Activated CD4-positive, alpha-beta memory T cell treated with anti-CD3 and anti-CD28 coated beads, Interleukin-2, amount 10 ng/mL, durations not matched to agents 7 days and 5 days (primary cell): ENCODE measurements at regions not wholly inside any gene's neighbourhood (a gene's known extent, or its start where the extent isn't known, plus 50 kb on each side); places are given as distances from the start of the nearest gene placed in this dataset.
A peak's percentile ranks its signal among the peaks of the same experiment; 100 is the strongest.
"Not testable (repeated sequence)": the region's sequence is repeated elsewhere in the genome, so short reads cannot be mapped to it uniquely, and the experiment has no call there.

Experiments used
- CTCF ChIA-PET: fragments of 350-600 bp; sonication (Branson Sonifier 250); formaldehyde crosslinking; loops from one replicate; lab custom pipeline; 2021; ENCODE audit warnings: antibody characterized with exemption, inconsistent platforms; lab: Charles Lee
- POLR2A ChIA-PET: fragments of 350-600 bp; sonication (Branson Sonifier 250); formaldehyde crosslinking; loops from one replicate; lab custom pipeline; 2021; ENCODE audit warnings: antibody characterized with exemption; lab: Charles Lee
- DNase-seq: peaks from one replicate; pipeline ENCODE4 v3.0.0-alpha.2; 2020
- H3K27ac Mint-ChIP-seq: one replicate; pipeline ENCODE4 v1.8.0; 2021; ENCODE audit warnings: mild to moderate bottlenecking, mixed read lengths
- H3K27me3 Mint-ChIP-seq: one replicate; pipeline ENCODE4 v1.8.0; 2021; ENCODE audit warnings: mixed read lengths
- H3K36me3 Mint-ChIP-seq: one replicate; pipeline ENCODE4 v1.8.0; 2021; ENCODE audit warnings: low read depth, mixed read lengths
- H3K4me1 Mint-ChIP-seq: one replicate; pipeline ENCODE4 v1.8.0; 2021; ENCODE audit warnings: mixed read lengths
- H3K4me3 Mint-ChIP-seq: one replicate; pipeline ENCODE4 v1.8.0; 2021; ENCODE audit warnings: mild to moderate bottlenecking, mixed read lengths
- H3K9me3 Mint-ChIP-seq: one replicate; pipeline ENCODE4 v1.8.0; 2021; ENCODE audit warnings: mixed read lengths

GRCh38 chr6:26720663-26721218 lies 61.2 kb upstream of the ZNF322 start:
- H3K36me3 Mint-ChIP-seq, CTCF ChIA-PET, H3K4me1 Mint-ChIP-seq, H3K9me3 Mint-ChIP-seq, DNase-seq, H3K27ac Mint-ChIP-seq, H3K4me3 Mint-ChIP-seq, H3K27me3 Mint-ChIP-seq, POLR2A ChIA-PET: not testable (repeated sequence)

GRCh38 chr6:26730019-26730766 lies 70.6 kb upstream of the ZNF322 start:
- H3K4me3 Mint-ChIP-seq, H3K4me1 Mint-ChIP-seq, H3K27me3 Mint-ChIP-seq, H3K9me3 Mint-ChIP-seq, H3K36me3 Mint-ChIP-seq, H3K27ac Mint-ChIP-seq, DNase-seq, CTCF ChIA-PET, POLR2A ChIA-PET: not testable (repeated sequence)

- H3K27ac Mint-ChIP-seq, POLR2A ChIA-PET, H3K36me3 Mint-ChIP-seq, CTCF ChIA-PET, H3K9me3 Mint-ChIP-seq, H3K4me1 Mint-ChIP-seq, H3K4me3 Mint-ChIP-seq, H3K27me3 Mint-ChIP-seq, DNase-seq: not testable (repeated sequence)
Observed at GRCh38 chr6:26734776-26735472, 75.4 kb upstream of the ZNF322 start.

DNA sequence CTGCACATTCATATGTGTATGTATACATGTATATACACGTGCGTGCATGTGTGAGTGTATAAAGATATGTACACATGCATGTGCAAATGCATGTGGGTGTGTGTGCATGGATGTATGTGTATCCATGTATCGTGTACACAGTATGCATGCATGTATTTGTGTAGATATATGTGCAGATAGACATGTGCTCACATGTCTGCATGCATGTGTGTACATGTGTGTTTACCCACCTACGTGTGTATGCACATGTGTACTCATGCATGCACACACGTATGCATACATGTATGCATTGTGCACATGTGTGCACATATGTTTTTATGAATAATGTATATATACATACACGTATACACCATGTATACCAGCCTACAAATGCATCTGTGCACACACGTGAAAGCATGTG lies 80.3 kb upstream of the ZNF322 start:
- no peak for DNase-seq
- H3K27ac Mint-ChIP-seq: no peak overlapping the region
- ChIA-PET POLR2A (no interaction called here), CTCF (no interaction called here)
- no peaks in the 10 kb centered on the region for H3K4me1 Mint-ChIP-seq
- no peak overlapping the region for H3K4me3 Mint-ChIP-seq
- H3K27me3 Mint-ChIP-seq: peaks cover 21% of the 10 kb centered on the region
- H3K9me3 Mint-ChIP-seq: peaks cover 8% of the 10 kb centered on the region
- H3K36me3 Mint-ChIP-seq: peaks cover 7% of the 10 kb centered on the region

DNA sequence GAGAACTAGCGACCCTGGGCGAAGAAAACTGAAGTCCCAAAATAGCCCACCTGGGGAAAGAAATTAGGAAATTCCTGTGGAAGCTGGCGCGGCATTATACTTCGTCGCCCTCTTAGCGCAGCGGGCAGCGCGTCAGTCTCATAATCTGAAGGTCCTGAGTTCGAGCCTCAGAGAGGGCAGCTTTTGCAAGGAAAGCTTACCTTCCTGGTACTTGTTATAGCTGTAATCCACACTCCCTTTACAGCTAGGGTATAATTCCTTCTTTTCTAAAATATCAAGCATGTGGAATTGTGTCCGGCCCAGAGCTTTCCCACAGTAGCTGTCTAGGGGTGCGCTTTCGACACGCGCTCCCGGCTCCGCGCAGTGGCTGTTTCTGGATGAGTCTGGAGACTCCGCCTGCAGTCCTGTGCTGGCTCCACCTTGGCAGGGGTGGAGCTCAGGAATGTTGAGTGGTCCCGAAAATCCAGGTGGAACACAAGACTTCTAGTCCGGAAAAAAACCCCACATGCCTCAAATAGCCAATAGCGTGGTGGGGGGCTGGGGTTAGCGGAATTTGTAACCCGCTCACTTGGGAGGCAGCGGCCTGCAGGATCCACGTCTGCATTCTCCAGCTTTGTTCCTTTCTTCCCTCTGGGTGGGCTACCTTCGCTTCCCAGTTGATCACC lies 83.7 kb upstream of the ZNF322 start:
- H3K9me3 Mint-ChIP-seq: peaks cover 8% of the 10 kb centered on the region
- H3K4me1 Mint-ChIP-seq: no peaks in the 10 kb centered on the region
- H3K27me3 Mint-ChIP-seq: peaks cover 37% of the 10 kb centered on the region
- DNase-seq: no peak
- ChIA-PET CTCF (no interaction called here), POLR2A (no interaction called here)
- peaks cover 7% of the 10 kb centered on the region for H3K36me3 Mint-ChIP-seq
- no peak overlapping the region for H3K4me3 Mint-ChIP-seq
- H3K27ac Mint-ChIP-seq: no peak overlapping the region

DNA sequence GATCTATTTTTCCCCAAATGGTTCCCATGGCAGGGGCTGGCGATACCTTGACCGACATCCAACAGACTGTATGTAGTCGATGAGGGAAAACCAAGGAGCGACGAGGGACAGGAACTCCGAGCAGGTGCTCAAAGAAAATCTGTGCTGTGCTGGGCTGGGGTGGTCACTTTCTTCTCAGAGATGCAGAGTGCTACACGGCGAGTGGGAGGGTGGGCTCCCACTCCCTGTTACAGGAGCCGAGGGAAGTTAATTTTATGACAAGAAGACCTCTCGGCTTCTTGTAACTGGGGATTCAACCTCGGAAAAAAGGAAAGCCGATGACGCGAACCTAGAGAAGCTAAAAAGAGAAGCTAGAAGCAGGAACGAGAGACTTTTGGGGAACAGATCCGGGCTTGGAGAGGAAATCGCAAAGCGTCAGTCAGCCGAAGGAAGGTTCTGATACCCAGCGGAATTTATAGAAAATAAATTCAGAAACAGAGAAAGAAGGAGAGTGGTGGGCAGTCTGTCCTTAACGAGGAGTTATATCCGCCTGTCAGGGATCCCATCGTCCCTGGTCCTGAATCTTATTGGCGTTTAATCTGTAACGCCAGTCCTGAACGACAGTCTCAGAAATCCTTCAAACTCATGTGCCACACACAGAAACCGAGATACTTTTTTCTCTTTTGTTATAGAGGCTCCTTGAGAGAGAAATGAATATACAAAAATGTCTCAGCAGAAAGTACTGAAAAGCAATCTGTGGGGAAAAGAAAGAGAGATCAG lies 84.6 kb upstream of the ZNF322 start:
- CTCF ChIA-PET: no interaction called here
- peaks cover 7% of the 10 kb centered on the region for H3K36me3 Mint-ChIP-seq
- DNase-seq: no peak
- no peaks in the 10 kb centered on the region for H3K4me1 Mint-ChIP-seq
- H3K9me3 Mint-ChIP-seq: peaks cover 7% of the 10 kb centered on the region
- H3K27me3 Mint-ChIP-seq: peaks cover 41% of the 10 kb centered on the region
- no peak overlapping the region for H3K4me3 Mint-ChIP-seq
- POLR2A ChIA-PET: no interaction called here
- peak overlapping the region; percentile 11 for H3K27ac Mint-ChIP-seq

GRCh38 chr6:26744837-26745282 lies 85.3 kb upstream of the ZNF322 start:
- H3K36me3 Mint-ChIP-seq, DNase-seq, H3K4me3 Mint-ChIP-seq, H3K27ac Mint-ChIP-seq, H3K4me1 Mint-ChIP-seq, CTCF ChIA-PET, H3K9me3 Mint-ChIP-seq, POLR2A ChIA-PET: not testable (repeated sequence)
- H3K27me3 Mint-ChIP-seq: peaks cover 43% of the 10 kb centered on the region

DNA sequence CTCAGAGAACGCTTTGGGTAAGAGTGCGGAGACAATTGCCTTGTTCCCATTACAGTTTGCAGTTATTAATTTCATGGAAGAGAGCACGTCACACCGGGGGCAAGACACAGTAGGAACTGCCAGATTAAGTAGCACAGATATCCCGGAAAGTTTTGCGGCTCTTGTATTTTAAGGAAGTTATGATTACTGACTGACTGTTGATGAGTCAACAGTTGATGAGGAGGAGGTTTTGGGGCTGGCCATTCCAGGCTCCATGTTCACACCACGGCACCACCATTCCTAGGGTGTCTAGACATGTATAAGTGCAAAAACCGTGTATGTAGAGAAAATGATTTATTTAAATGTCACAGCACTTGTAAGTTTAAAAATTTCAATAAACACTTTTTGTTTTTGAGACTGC lies 86.4 kb upstream of the ZNF322 start:
- H3K27me3 Mint-ChIP-seq: peaks cover 46% of the 10 kb centered on the region
- H3K4me3 Mint-ChIP-seq, DNase-seq, H3K9me3 Mint-ChIP-seq, CTCF ChIA-PET, H3K27ac Mint-ChIP-seq, H3K36me3 Mint-ChIP-seq, POLR2A ChIA-PET, H3K4me1 Mint-ChIP-seq: not testable (repeated sequence)

DNA sequence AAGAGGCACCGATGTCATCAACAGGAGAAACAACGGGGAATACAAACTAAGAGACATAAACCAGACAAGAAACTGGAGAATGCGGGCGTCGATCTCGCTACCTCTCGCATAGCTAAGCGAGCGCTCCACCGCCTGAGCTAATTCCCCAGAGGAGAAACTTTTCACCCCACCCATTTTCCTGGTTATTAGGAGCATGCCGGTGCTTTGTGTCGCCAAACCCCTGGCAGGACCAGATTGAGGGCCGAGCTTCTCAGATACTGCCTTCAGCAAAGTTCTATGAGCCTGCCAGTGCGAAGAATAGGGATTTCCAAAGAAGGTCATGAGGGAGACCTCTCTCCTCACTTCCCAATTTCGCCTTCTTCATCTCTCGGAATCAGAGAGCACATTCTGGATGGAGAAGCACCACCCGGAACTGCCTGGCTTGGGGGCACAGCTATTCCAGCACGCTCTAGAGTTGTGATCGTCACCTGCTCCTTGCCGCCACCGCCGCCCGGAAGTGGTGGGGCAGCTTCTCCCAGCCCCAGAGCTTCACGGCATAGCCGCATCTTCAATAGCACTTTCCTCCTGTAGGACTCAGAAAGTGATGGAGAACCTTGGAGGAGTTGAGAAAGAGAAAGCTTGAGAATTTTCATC lies 89.7 kb upstream of the ZNF322 start:
- H3K27ac Mint-ChIP-seq, H3K4me1 Mint-ChIP-seq, H3K4me3 Mint-ChIP-seq, CTCF ChIA-PET, POLR2A ChIA-PET, DNase-seq, H3K36me3 Mint-ChIP-seq, H3K9me3 Mint-ChIP-seq: not testable (repeated sequence)
- H3K27me3 Mint-ChIP-seq: peaks cover 35% of the 10 kb centered on the region

DNA sequence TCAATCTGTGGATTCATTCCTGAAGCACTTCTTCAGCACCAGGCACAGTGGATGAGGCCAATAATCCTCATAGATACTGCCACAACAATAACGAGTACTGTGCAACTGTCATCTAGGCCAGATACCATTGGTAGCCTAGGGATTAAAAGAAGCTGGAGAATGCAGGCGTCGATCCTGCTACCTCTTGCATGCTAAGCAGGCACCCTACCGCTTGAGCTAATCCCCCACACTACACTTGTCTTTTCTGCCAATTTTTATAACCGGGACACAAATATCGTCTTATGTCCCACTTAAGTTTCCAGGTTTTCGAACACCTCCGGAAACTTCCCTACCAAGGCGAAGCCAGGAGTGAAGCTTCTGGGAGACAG lies 90.2 kb upstream of the ZNF322 start:
- DNase-seq, H3K4me1 Mint-ChIP-seq, H3K4me3 Mint-ChIP-seq, H3K27ac Mint-ChIP-seq, H3K36me3 Mint-ChIP-seq, CTCF ChIA-PET, POLR2A ChIA-PET, H3K9me3 Mint-ChIP-seq: not testable (repeated sequence)
- peaks cover 35% of the 10 kb centered on the region for H3K27me3 Mint-ChIP-seq

- no peak for DNase-seq
- Mint-ChIP-seq H3K4me1 (no peaks in the 10 kb centered on the region), H3K9me3 (no peaks in the 10 kb centered on the region), H3K36me3 (no peaks in the 10 kb centered on the region), H3K27me3 (peaks cover 23% of the 10 kb centered on the region), H3K27ac (no peak overlapping the region), H3K4me3 (peak overlapping the region; percentile 13)
- POLR2A ChIA-PET: no interaction called here
- CTCF ChIA-PET: no interaction called here
Observed at GRCh38 chr6:26754212-26754611, 94.7 kb upstream of the ZNF322 start.

DNA sequence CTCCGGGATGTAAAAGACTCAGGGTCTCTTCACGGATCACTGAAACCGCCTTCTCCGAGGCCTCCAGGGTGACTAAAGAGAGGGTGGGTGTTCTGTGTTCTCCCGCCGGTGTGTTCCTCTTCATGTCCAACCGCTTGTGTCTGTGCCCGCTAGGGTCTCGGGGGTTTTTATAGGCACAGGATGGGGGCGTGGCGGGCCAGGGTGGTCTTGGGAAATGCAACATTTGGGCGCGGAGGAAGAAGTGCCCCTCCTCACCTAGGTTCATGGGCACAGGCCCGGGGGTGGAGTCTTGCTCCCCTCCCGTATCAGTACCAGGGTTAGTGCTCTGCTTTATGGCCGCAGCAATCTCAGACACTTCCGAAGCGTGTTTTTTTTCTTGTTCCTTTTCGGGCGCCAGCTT lies 95.3 kb upstream of the ZNF322 start:
- POLR2A ChIA-PET, DNase-seq: not testable (repeated sequence)

More for the DNA sequence above, 95.3 kb upstream of the ZNF322 start:
- H3K9me3 Mint-ChIP-seq, CTCF ChIA-PET, H3K4me1 Mint-ChIP-seq, H3K36me3 Mint-ChIP-seq, H3K4me3 Mint-ChIP-seq, H3K27ac Mint-ChIP-seq: not testable (repeated sequence)
- peaks cover 22% of the 10 kb centered on the region for H3K27me3 Mint-ChIP-seq
